MM.1S (cell line): ENCODE measurements at regions not wholly inside any gene's neighbourhood (a gene's known extent, or its start where the extent isn't known, plus 50 kb on each side); places are given as distances from the start of the nearest gene placed in this dataset.

Source experiments
- DNase-seq: peaks from one replicate; pipeline ENCODE4 v3.0.0-alpha.2; 2015
- H2AFZ ChIP-seq: fragments of 300-600 bp; sonication (generic); 2 replicates; pipeline ENCODE4 v1.6.0; 2016; ENCODE audit warnings: antibody characterized with exemption, low read length
- H3F3A ChIP-seq: fragments of 300-600 bp; sonication (generic); 2 replicates; pipeline ENCODE4 v1.6.1; 2016; ENCODE audit warnings: mild to moderate bottlenecking, antibody characterized with exemption, low read length, moderate library complexity, mixed read lengths; ENCODE audit not compliant: insufficient read depth
- H3K27ac ChIP-seq: fragments of 300-600 bp; sonication (generic); 2 replicates; pipeline ENCODE4 v1.5.1; 2016; ENCODE audit warnings: mild to moderate bottlenecking, low read length
- H3K27me3 ChIP-seq: fragments of 300-600 bp; sonication (generic); replicated peaks from 2 replicates; pipeline ENCODE4 v1.6.0; 2016; ENCODE audit warnings: low read length; ENCODE audit not compliant: insufficient read depth
- H3K36me3 ChIP-seq: fragments of 300-600 bp; sonication (generic); replicated peaks from 2 replicates; pipeline ENCODE4 v1.6.1; 2016; ENCODE audit warnings: mild to moderate bottlenecking, low read length, mixed read lengths; ENCODE audit not compliant: insufficient read depth
- H3K4me1 ChIP-seq: fragments of 300-600 bp; sonication (generic); 2 replicates; pipeline ENCODE4 v1.6.1; 2016; ENCODE audit warnings: low read length, mixed read lengths
- H3K4me2 ChIP-seq: fragments of 300-600 bp; sonication (generic); 2 replicates; pipeline ENCODE4 v1.6.0; 2016; ENCODE audit warnings: low read depth, low read length
- H3K4me3 ChIP-seq: fragments of 300-600 bp; sonication (generic); 2 replicates; pipeline ENCODE4 v1.5.1; 2016; ENCODE audit warnings: low read length, mixed read lengths
- H3K79me2 ChIP-seq: fragments of 300-600 bp; sonication (generic); 2 replicates; pipeline ENCODE4 v1.6.1; 2016; ENCODE audit warnings: mixed run types, low read length, mixed read lengths
- H3K9ac ChIP-seq: fragments of 300-600 bp; sonication (generic); 2 replicates; pipeline ENCODE4 v1.6.1; 2016; ENCODE audit warnings: low read length, mixed read lengths
- H3K9me2 ChIP-seq: fragments of 300-600 bp; sonication (generic); replicated peaks from 2 replicates; pipeline ENCODE4 v1.6.1; 2016; ENCODE audit warnings: mild to moderate bottlenecking, low read length, mixed read lengths; ENCODE audit not compliant: insufficient read depth
- H3K9me3 ChIP-seq: fragments of 300-600 bp; sonication (generic); replicated peaks from 2 replicates; pipeline ENCODE4 v1.6.1; 2016; ENCODE audit warnings: mild to moderate bottlenecking, low read length, mixed read lengths; ENCODE audit not compliant: insufficient read depth
- H4K20me1 ChIP-seq: fragments of 300-600 bp; sonication (generic); 2 replicates; pipeline ENCODE4 v1.6.1; 2016; ENCODE audit warnings: mild to moderate bottlenecking, low read length, moderate library complexity, mixed read lengths; ENCODE audit not compliant: insufficient read depth
- EZH2 ChIP-seq: fragments of 300-600 bp; sonication (generic); optimal IDR thresholded peaks from 2 replicates; pipeline ENCODE3; 2017; ENCODE audit warnings: low read depth, mild to moderate bottlenecking, antibody characterized with exemption, low read length, mixed read lengths
- EZH2phosphoT487 ChIP-seq: fragments of 300-600 bp; sonication (generic); IDR thresholded peaks from 2 replicates; pipeline ENCODE4 v1.6.1; 2018; ENCODE audit warnings: antibody characterized with exemption, low read length
- TF ChIP-seq, protein P1 (sequence below): fragments of 300-600 bp; sonication (generic); IDR thresholded peaks from 2 replicates; pipeline ENCODE4 v1.5.1; 2016; ENCODE audit warnings: antibody characterized with exemption, low read length, mixed read lengths

DNA sequence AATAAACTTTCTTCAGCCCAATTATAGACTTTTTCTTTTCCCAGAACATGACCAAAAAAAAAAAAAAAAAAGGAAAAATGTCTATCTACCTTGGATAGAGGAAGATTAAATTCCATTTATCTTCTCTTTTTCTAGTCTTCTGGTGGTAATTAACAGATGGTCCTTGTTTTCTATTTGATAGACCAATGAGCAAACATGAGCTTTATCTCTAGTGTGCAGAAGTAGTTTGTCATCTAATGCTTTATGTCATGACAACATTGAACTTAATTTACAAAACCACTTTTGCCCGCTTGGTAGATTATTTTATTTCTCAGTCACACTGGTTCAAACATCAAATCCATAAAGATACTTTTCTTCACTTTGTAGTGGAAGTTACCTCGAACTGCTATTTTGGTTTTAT is 69.5 kb upstream of the ELL2 start:
- Histone ChIP-seq H3K27ac (no peak overlapping the region), H4K20me1 (no peaks in the 10 kb centered on the region), H3K27me3 (no peaks in the 10 kb centered on the region), H3K4me1 (no peaks in the 10 kb centered on the region), H3F3A (no peaks in the 10 kb centered on the region), H3K36me3 (no peaks in the 10 kb centered on the region), H3K9me3 (no peaks in the 10 kb centered on the region), H3K79me2 (no peaks in the 10 kb centered on the region), H3K9ac (no peak overlapping the region), H3K9me2 (no peaks in the 10 kb centered on the region), H3K4me2 (no peak overlapping the region), H2AFZ (no peak overlapping the region), H3K4me3 (no peak overlapping the region)
- no peak for DNase-seq
- TF ChIP-seq, protein P1, sequence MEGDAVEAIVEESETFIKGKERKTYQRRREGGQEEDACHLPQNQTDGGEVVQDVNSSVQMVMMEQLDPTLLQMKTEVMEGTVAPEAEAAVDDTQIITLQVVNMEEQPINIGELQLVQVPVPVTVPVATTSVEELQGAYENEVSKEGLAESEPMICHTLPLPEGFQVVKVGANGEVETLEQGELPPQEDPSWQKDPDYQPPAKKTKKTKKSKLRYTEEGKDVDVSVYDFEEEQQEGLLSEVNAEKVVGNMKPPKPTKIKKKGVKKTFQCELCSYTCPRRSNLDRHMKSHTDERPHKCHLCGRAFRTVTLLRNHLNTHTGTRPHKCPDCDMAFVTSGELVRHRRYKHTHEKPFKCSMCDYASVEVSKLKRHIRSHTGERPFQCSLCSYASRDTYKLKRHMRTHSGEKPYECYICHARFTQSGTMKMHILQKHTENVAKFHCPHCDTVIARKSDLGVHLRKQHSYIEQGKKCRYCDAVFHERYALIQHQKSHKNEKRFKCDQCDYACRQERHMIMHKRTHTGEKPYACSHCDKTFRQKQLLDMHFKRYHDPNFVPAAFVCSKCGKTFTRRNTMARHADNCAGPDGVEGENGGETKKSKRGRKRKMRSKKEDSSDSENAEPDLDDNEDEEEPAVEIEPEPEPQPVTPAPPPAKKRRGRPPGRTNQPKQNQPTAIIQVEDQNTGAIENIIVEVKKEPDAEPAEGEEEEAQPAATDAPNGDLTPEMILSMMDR = no peak
- TF ChIP-seq EZH2phosphoT487 (no peak), EZH2 (no peak)

DNA sequence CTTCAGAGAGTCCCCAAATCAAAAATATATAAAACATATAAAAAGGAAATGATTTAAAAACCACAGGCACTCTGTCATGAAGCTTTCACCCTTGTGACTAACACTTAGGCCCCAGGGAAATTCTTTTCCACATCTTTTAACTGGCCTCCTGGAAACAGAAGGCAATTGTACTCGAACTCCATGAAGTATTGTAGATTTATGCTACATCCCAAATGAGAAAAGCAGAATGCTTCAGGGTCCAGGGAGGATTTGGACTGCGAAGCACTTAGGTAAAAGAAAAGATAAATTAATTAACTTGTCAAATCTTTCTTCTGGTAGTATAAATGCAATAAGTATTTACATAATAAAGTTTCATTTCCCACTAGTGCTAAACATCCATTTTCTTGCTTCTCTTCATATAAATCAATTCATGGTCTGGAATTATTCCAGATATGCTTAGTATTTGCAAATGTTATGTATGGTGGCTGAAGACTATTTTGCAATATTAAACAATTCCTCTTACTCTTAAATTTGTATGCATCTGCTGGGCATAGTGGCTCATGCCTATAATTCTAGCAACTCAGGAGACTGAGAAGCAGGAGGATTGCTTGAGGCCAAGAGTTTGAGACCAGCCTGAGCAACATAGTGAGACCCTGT is 64.9 kb upstream of the ELL2 start:
- H3K79me2 ChIP-seq = no peaks in the 10 kb centered on the region
- no peak overlapping the region for H3K27ac ChIP-seq
- H4K20me1 ChIP-seq = no peaks in the 10 kb centered on the region
- no peak overlapping the region for H3K4me3 ChIP-seq
- H3F3A ChIP-seq = no peaks in the 10 kb centered on the region
- no peaks in the 10 kb centered on the region for H3K27me3 ChIP-seq
- no peaks in the 10 kb centered on the region for H3K4me1 ChIP-seq
- no peak overlapping the region for H2AFZ ChIP-seq
- no peak for DNase-seq
- TF ChIP-seq EZH2 = no peak
- TF ChIP-seq, protein P1 = no peak
- TF ChIP-seq EZH2phosphoT487 = no peak
- H3K36me3 ChIP-seq = no peaks in the 10 kb centered on the region
- no peak overlapping the region for H3K4me2 ChIP-seq
- no peaks in the 10 kb centered on the region for H3K9me3 ChIP-seq
- H3K9me2 ChIP-seq = no peaks in the 10 kb centered on the region
- no peak overlapping the region for H3K9ac ChIP-seq

DNA sequence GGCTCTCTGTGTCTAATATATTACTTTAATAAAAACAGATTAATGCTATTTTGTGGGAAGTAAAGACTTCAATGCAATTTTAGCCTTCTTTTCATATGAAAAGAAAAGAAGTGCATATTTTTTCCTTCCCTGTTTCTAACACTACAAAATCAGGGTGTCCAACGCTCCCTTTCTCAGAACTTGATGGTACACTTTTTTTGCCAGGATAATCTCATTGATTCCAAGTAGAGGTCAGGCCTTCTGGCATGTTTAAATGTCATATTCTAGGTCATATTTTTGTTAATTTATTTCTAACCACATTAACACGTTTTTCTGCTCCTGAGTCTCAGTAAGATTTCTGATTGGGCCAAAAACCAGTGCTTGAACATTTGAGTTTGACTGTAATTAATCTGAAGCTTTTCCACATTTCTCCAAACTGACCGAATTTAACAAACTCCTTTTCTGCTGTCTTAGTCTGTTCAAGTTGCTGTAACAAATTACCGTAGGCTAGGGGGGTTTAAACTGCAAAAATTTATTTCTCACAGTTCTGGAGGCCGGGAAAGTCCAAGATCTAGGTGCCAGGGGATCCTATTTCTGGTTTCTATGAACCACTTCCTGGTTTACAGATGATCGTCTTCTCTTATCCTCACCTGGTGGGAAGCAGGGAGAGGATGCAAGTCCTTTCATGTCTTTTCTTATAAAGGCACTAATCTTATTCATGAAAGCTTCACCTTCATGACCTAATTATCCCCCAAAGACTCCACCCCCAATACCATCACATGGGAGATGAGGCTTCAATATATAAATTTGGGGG is 63.2 kb upstream of the ELL2 start:
- Histone ChIP-seq H3K4me3 (no peak overlapping the region), H3K27ac (no peak overlapping the region), H3K9ac (no peak overlapping the region), H3F3A (no peaks in the 10 kb centered on the region), H3K9me3 (no peaks in the 10 kb centered on the region), H3K79me2 (no peaks in the 10 kb centered on the region), H3K9me2 (no peaks in the 10 kb centered on the region), H3K27me3 (no peaks in the 10 kb centered on the region), H2AFZ (no peak overlapping the region), H3K4me1 (no peaks in the 10 kb centered on the region), H3K4me2 (no peak overlapping the region), H3K36me3 (no peaks in the 10 kb centered on the region), H4K20me1 (no peaks in the 10 kb centered on the region)
- DNase-seq = no peak
- TF ChIP-seq EZH2 (no peak), EZH2phosphoT487 (no peak)
- TF ChIP-seq, protein P1 = no peak
